ENCODE measurements at regions not wholly inside any gene's neighbourhood (a gene's known extent, or its start where the extent isn't known, plus 50 kb on each side); places are given as distances from the start of the nearest gene placed in this dataset.

DNA sequence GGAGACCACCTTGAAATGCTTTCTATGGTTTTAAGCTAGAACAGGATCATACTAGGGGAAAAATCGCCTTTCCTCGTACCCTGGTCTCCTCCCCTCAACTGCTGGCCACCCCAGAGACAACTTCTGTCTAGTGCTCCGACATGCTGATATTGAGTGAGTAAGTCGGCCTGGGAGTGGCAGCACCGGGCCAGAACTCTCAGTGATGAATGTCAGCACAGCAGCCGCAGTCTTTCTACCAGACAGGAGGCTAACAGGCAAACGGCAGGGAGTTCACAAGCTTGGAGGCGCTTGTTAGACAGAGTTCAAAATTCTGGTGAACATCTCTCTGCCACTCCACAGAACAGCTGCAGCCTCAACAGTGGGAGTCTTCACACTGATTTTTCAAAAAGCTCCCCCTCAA lies 716.9 kb downstream of the ADGRL2 start:
- DNase-seq: peak in 11 of 56 donors; percentile 0 to 48 (median 5)

DNA sequence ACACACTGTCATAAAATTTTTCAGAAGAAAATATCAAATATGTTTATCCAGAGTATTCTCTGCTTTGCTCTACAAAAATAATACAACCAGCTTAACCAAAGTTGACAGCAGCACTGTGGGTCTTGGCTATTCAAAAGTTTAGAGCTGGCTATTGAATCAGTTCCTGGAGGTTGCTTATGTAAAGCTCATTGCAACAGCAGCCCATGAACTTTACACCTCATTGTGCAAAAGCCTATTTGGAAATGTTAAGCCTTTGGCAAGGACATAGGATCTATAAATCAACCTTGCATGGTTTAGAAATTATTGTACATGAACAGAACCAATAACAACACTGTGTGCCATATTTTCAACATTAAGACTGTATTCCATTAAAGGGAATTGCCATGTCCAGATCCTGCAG lies 714.9 kb downstream of the ADGRL2 start:
- DNase-seq: no peak

DNA sequence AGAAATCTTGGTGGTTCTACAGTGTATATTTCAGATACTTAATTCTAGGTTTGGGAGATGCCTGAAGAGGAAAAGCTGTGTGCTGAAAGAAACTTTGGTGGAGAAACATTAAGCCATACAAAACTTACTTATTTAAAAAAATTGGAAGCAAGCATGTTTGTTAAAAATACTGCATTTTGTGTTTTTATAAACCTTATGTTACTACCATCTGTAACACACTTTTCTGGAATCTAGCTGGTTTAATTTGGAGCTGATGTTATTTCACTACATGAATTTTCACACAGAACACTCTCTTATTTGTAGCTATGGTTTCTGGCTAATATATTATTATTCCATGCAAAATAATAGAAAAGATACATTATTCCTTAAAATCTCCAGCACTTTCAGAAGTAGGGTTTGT lies 710.7 kb downstream of the ADGRL2 start:
- DNase-seq: no peak

DNA sequence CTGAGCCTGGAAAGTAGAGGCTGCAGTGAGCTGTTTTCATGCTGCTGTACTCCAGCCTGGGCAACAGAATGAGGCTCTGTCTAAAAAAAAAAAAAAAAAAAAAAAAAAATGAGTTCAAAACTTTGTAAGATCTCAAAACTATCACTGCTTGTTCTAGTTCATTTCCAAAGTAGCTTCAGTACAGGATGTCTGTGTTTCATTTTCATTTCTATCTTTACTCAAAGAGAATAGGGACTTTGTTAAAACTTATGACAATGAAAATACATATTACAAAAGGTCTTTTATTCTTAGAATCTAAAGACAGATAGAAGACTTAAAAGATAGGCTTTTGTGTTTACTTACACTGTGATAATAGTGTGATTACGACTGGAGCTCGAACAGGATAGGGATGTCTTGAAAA lies 709.7 kb downstream of the ADGRL2 start:
- DNase-seq: no peak

DNA sequence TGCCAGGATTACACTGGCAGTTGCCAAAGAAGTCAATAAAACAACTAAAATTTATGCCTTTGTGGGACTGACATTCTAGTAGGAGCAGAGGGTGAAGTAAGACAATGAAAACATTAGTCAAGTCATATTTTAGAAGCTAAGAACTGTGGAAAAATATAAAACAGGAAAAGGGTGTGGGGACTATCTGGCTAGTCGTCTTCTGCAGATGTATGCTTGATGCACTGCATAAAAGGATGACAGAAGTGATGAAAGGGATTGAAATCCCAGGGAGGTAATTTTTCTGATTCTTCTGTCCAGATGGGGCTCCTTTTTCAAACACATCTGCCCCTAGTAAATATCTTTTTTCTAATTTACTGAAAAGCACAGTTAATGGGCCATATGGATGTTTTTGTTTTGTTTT lies 706.3 kb downstream of the ADGRL2 start:
- DNase-seq: no peak

DNA sequence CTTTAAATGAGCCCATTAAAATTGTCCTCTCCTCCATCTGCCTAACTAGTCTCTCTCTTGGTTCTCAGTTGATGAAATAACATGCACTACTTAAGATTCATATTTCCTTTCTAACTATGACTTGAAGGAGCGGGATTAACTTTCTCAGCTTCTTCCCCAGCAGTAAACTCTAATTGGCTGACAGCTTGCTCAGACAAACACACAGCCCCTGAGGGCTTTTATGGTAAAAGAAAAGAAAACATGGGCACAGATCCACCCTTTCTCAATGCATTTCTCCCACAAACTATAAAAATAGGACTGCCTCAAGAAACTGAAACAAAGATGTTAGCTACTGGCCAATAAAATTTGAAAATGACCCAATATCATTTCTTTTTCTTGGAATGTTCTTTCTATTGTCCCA lies 703.1 kb downstream of the ADGRL2 start:
- DNase-seq: no peak

DNA sequence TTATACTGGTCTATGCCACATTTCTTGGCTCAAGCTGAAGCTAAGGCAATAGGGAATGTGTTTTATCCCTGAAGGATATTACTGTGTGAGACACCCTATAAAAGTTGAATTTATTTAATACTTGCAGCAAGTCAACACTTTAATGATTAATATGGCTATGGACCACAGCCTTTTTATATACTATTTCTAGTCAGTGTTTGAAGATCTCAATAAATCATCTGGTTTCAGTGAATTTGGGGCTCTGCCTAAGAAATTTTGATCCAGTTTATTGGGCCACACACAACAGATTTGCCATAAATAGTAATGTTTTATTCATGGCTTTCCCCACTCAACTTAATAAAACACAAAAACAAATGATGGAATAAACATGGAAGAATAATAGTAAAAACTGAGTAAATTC lies 698.3 kb downstream of the ADGRL2 start:
- DNase-seq: no peak

DNA sequence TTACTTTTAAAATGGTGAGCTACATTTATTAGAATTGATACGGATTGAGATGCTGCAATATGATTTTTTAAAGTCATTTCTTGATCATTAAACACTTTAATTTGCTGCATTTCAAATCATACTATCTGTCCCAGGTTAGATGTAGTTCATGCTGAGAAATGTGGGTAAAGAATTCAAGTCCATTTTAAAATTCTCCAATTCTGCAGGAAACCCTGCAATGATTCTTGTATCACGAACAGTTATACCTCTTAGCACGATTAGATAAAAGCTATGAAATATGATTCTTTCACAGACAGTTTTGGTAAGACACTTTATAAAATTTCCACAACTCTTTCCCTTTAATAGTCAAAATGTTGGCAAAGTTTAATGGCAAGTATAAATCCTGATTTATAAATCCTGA lies 693.4 kb downstream of the ADGRL2 start:
- DNase-seq: no peak

DNA sequence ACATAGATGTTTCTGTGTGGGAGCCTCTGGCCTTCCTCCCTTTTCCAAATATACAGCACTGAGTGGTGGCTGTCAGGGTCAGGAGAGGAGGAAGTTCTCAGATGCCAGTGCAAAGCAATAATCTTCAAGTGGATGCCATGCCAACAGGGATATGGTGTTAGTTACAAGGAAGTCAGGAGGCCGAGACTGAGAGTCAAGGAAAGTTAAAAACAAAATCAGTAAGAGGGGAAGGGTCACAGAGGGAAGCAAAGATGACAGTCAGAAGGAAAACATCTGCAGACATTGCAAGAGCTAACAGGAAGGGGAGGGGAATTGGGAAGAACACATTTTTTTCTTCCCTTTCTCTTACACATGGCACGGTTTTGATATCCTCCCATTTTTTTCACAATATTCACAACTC lies 691.4 kb downstream of the ADGRL2 start:
- DNase-seq: no peak

DNA sequence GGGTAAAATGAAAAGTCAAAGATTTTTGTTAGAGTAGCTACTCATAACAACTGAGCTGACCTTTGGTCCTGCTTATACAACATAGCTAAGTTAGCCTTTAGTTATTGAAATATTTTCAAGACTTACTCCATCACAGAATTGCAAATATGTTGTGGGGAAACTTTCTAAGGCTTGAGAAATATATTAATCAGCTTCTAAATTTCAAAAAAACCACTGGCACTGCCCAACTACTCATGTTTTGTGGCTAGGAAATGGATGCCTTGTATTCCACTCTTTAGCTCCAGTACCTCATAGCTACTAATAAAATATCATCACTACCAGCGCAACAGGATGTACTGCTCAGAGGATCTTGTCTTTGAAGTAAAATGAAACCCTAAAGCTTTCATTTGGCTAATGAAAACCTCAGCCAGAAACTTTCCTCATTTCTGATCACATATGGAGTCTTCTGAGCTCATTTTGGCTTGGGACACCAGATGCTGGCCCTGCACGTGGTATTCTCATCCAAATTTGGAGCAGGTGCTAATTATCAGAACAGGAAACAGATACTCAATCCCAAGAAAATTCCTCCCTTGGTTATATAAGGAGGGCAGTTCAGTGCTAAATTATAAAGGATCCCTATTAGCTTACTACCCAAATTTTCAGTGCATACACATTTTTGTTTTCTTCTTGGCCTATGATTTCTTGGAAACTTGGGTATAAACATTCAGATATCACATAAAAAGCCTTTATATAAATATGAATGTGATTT lies 690.7 kb downstream of the ADGRL2 start:
- DNase-seq: no peak

DNA sequence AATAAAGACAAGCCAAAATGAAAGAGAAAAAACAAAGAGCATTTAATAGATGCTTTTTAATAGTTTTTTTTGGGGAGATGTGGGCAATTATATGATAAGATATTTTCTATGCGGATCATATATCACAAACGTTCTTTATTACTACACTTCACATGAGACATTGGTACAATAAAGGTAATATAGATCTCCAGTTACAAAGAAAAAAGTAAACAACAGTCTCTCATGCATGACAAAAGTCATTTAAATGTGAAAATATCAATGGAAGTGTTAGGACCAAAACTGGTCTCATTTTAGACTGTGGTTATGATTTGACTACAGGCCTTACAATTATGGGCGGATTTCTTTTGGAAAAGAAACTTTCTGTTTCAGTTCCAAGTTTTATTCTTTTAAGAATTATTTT lies 687.0 kb downstream of the ADGRL2 start:
- DNase-seq: no peak

DNA sequence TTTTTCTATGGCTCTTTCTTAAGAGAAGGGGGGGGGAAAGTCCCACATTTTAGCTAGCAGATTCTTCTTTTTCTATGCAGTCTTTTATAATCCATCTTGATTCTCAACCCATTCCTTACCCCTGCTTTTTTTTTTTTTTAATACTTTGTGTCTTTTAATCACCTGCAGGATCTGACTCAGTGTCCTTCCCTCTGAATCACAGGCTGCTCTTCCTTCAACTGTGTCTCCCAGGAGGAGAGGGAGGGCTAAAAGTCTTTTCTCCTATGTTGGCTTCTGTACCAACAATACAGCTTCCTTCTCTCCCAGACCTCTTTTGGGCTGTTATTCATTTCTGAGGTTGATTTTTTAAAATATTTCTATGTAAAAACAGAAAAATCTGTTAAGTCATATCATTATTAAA lies 686.2 kb downstream of the ADGRL2 start:
- DNase-seq: no peak

DNA sequence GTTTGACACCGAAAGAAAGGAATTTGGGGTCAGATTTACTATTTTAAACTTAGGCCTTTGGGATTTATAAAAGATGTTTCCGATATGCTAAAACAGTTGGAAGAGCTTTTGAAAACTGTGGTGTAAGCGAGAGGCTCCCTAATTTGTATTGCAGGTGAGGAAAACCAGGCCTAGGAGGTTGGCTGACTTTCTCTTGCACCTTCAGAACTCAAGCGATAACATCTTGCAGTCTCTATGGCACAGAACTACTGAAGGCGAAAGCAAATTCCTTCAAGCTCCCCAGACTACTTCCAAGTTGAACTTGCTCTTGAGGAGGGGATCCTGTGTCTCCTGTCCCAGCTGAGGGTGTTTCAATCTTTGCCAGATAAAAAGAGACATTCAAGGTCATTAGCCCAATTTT lies 685.7 kb downstream of the ADGRL2 start:
- DNase-seq: no peak

DNA sequence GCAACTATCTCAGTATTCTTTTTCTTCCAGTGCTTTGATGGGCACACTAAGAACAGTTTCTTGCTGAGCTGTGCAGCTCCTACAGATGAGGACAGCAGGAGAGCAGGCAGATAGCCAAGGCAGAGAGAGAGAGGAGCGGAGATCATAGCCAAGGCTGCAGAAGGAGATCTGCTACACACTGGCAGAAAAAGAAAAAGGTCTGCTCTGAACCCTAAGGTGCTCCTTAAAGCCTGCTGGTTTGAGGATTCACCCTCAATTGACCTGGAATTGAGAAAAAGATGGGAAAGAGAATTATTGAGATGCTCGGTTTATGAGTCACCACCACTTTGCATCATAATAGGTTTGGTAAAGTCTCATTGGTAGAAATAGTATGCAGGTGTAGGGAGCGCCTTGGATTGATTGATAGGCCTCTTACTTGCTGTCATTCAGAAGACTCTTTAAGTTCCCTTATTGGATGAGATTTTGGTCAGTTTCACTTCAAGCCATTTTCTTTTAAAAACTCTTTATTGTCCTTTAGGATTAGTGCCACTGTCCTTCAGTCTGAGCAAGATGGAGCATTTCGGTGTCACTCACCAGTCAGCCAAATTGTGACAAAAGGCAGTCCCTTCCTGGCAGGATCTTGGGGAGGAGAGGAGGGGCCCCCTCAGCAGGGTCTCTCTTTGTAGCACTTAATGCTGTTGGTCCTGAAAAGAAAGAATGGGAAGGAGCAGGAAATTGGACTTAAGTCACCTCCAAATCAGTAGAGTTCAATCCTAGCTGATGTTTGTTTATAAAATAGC lies 685.0 kb downstream of the ADGRL2 start:
- DNase-seq: peak in 7 of 56 donors; percentile 0 to 48 (median 3)

DNA sequence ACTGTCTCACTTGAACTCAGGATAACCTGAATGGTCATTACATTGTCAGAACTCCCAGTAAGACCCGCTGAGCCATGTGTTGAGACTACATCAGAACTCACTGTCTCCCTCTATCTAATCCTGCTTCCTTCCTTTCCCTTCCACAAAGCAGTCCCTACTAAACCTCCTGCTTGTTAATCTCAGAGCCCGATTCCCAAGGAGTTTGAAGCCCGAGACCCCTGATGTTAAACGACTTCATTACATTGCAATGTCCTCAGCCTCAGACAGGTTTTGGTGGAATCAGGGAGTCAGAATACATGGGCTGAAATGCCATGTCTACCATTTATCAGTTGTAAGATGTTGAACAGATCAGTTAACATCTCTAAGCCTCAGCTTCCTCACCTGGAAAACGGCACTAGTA lies 682.4 kb downstream of the ADGRL2 start:
- no peak for DNase-seq

DNA sequence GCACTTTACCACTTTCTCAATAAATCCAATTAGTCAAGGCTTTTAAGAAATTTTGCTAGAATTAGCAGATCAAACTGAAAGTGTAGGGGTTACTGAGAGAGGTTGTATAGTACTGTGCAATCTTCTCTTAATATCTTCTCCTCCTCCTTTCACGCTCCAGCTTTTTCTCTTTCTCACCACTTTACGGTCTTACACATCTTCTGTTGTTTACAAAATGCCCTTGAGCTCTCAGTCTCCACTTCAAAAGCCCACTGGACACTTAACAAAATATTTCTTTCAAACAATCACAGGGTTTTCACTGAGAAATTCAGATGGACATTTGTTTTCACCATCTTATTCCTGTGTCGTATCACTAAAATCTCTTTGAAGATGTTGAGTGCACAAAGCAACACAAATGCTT lies 678.2 kb downstream of the ADGRL2 start:
- DNase-seq: no peak

DNA sequence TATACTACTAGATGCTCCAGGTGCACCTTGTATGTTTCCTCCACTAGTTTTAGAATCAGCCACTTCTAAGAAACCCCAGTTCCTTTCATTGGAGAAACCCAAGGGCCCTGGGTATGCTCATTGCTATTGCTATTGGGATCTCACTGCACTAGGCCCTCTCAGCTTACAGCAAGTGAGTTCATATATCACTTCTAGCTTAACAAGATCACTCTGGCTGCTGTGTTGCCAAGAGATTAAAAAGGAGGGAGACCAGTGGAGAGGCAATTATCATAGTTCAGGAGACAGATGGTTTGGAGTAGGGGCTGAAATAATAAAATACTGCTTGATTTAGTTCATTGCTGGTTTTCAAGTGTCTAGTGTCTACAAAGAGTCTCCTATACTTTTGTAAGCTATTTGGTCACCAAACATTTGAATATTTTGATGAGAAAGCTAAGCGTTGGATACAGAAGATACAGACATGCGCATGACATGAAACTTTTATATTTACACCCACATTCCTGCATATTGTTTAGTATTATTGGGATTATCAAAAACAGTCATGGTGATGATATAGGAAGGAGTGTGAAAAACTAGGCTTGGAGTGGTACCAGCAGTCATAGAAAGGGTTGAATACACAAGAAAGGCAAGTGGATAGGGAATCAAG lies 671.9 kb downstream of the ADGRL2 start:
- DNase-seq: no peak

DNA sequence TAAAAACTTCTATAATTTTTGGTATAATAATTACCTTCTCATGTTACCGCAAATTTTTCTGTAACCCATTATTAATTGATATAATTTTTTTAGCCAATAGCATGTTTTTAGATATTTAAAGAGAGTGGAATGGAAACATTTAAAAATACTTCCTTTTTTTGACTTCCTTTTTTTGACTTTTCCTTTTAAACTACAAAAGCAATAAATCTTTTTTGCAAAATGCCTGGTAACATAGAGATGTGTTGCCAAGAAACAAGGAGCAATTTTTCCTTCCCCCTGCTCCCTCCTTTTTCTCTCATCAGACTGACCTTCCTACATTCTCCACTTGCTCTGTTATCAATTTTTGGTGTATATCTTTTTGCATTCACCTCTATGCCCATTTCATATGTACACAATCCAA lies 666.2 kb downstream of the ADGRL2 start:
- DNase-seq: no peak

DNA sequence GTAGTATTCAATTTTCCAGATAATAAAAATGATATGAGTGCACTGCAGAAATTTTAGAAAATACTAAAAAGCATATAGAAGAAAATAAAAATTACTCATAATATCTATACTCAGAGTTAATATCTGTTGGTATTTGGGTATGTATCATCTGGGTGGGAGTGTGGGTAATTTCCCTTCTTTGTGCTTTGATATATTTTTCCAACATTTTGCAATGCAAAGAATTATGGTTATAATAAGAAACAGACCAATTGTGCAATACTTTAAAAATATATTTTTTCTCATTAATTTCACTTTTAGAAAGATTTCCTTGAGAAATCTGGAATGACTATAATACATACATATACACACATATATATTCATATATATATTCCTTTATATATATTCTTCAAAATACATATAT lies 665.7 kb downstream of the ADGRL2 start:
- no peak for DNase-seq

DNA sequence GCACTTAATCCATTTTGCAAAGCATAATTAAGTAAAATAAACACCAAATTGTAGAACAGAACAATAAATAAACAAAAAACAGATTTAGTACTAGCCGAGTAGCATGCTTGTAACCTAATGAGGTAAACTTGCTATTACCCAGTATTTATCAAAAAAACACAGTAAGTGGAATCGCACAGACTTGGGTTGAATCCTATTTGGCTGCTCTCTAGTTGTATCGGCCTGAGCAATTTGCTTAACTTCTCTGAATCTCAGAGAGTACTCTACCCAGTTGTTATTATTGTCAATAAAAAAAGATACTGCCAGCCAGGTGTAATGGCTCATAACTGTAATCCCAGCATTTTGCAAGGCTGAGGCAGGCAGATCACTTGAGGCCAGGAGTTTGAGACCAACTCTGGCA lies 664.3 kb downstream of the ADGRL2 start:
- DNase-seq: no peak

DNA sequence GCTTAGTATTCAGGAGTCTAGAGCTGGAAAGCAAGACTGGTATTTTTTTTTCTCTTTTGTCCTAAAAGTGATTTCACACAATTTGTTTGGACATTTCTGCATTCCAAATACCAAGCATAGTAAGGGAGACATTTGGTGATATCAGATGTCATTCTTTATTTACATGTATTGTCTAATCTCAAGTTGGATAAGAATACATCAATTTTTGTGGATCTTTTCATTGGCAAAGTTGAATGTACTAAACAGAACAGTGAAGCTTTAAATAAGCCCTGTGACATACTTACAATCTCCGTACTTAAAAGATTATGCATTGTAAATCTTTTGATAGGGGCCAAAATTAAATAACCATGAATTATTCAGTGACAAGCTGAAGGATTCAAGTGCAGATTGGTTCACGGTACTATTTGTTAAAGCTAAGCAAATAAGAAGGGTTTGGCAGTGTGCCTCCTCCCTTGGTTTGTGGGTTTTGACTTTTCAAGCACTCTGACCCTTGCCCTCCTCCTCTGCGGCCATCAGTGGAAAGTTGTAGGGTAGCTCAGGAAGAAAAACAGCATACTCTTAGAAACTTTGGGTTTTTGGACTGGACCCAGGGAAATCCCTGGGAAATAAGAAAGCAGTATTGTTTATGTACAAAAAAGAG lies 663.7 kb downstream of the ADGRL2 start:
- no peak for DNase-seq

DNA sequence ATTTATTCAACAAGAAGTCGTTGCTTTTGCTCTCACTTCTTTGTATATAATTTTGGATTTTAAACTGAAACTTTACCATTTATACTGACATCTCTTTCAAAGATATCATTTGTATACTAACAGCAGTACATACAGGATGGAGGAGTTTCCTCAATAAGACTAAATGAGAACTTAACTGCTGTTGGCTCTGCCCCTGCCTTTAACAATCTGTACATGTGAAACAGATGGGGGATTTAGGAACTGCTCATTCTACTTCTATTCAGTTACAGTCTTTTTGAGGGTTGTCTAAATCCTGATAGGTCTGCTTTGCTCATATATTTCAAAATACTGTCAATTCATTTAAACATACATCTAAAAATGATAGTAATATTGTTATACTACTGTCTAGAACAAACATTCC lies 663.2 kb downstream of the ADGRL2 start:
- no peak for DNase-seq
